OCI-LY7 (cell line): ENCODE measurements at regions not wholly inside any gene's neighbourhood (a gene's known extent, or its start where the extent isn't known, plus 50 kb on each side); places are given as distances from the start of the nearest gene placed in this dataset.

ENCODE experiments used
- BruUV-seq: library from RNA; stranded (reverse); fragments of 400-500 nt; replicated peaks from 2 replicates; lab custom pipeline; 2021; lab: Mats Ljungman, UMichigan
- CTCF ChIA-PET: fragments of 300-600 bp; sonication (Branson Sonifier 250); formaldehyde crosslinking; loops from one replicate; lab custom pipeline; 2022; ENCODE audit warnings: antibody characterized with exemption; ENCODE audit not compliant: unreplicated experiment; lab: Charles Lee
- POLR2A ChIA-PET: fragments of 300-600 bp; sonication (Branson Sonifier 250); formaldehyde crosslinking; loops from one replicate; lab custom pipeline; 2022; ENCODE audit warnings: antibody characterized with exemption; lab: Charles Lee
- DNase-seq: peaks from one replicate; pipeline ENCODE4 v3.0.0-alpha.2; 2015; ENCODE audit warnings: low spot score
- H2AFZ ChIP-seq: fragments of 200-600 bp; sonication (generic), shearing (Covaris generic); 2 replicates; pipeline ENCODE4 v1.6.1; 2014; ENCODE audit warnings: mild to moderate bottlenecking, antibody characterized with exemption, low read length, moderate library complexity
- H3K27ac ChIP-seq: fragments of 200-600 bp; sonication (generic); 2 replicates; pipeline ENCODE4 v1.5.1; 2014; ENCODE audit warnings: mixed run types, low read depth, mild to moderate bottlenecking, moderate library complexity, low read length, inconsistent platforms; ENCODE audit not compliant: poor library complexity, severe bottlenecking
- H3K36me3 ChIP-seq: fragments of 200-600 bp; sonication (generic); 2 replicates; pipeline ENCODE4 v1.6.1; 2014; ENCODE audit warnings: mild to moderate bottlenecking, antibody characterized with exemption, low read length, moderate library complexity, mixed read lengths; ENCODE audit not compliant: insufficient read depth
- H3K4me1 ChIP-seq: fragments of 200-600 bp; sonication (generic); 2 replicates; pipeline ENCODE4 v1.5.1; 2014; ENCODE audit warnings: mild to moderate bottlenecking, low read length; ENCODE audit not compliant: insufficient read depth, poor library complexity, severe bottlenecking
- H3K4me2 ChIP-seq: fragments of 200-600 bp; sonication (generic); 2 replicates; pipeline ENCODE4 v1.6.1; 2014; ENCODE audit warnings: mild to moderate bottlenecking, low read length
- H3K4me3 ChIP-seq: fragments of 200-600 bp; sonication (generic); 2 replicates; pipeline ENCODE4 v1.5.1; 2014; ENCODE audit warnings: mild to moderate bottlenecking, low read depth, low read length; ENCODE audit not compliant: poor library complexity, severe bottlenecking
- H3K79me2 ChIP-seq: fragments of 200-600 bp; sonication (generic); 2 replicates; pipeline ENCODE4 v1.6.1; 2016; ENCODE audit warnings: low read depth, mild to moderate bottlenecking, low read length, moderate library complexity, mixed read lengths; ENCODE audit not compliant: insufficient read depth
- H3K9me2 ChIP-seq: fragments of 200-600 bp; sonication (generic); 2 replicates; pipeline ENCODE4 v1.6.1; 2016; ENCODE audit warnings: mild to moderate bottlenecking, low read length, mixed read lengths; ENCODE audit not compliant: insufficient read depth
- H3K9me3 ChIP-seq: fragments of 200-600 bp; sonication (generic); 2 replicates; pipeline ENCODE4 v1.6.1; 2014; ENCODE audit warnings: mild to moderate bottlenecking, mixed run types, low read length, mixed read lengths
- H4K20me1 ChIP-seq: fragments of 200-600 bp; sonication (generic); 2 replicates; pipeline ENCODE4 v1.6.1; 2014; ENCODE audit warnings: mild to moderate bottlenecking, antibody characterized with exemption, low read length, moderate library complexity, mixed read lengths; ENCODE audit not compliant: insufficient read depth
- CTCF ChIP-seq: fragments of 200-600 bp; sonication (generic); conservative IDR thresholded peaks from 2 replicates; pipeline ENCODE4 v1.5.1; 2014; ENCODE audit warnings: mild to moderate bottlenecking, antibody characterized with exemption, low read length, moderate library complexity, mixed read lengths
- EZH2phosphoT487 ChIP-seq: fragments of 200-600 bp; sonication (generic); IDR thresholded peaks from 2 replicates; pipeline ENCODE4 v1.6.1; 2018; ENCODE audit warnings: low read depth, borderline replicate concordance, mild to moderate bottlenecking, mixed run types, antibody characterized with exemption, low read length, moderate library complexity, mixed read lengths
- intact Hi-C: fragments of 100-400 bp; cut with micrococcal nuclease; formaldehyde crosslinking; loops from one replicate; pipeline ENCODE4 v1.10.0; 2022; ENCODE audit not compliant: unreplicated experiment

- H3K9me2 ChIP-seq: no peaks in the 10 kb centered on the region
- no peak overlapping the region for H3K4me2 ChIP-seq
- ChIA-PET POLR2A (no interaction called here), CTCF (no interaction called here)
- no TSS peak for BruUV-seq
- TF ChIP-seq EZH2phosphoT487 (no peak), CTCF (no peak)
- H3K4me3 ChIP-seq: no peak overlapping the region
- no peaks in the 10 kb centered on the region for H3K79me2 ChIP-seq
- no peak overlapping the region for H3K27ac ChIP-seq
- no peaks in the 10 kb centered on the region for H3K36me3 ChIP-seq
- H3K4me1 ChIP-seq: no peaks in the 10 kb centered on the region
- no peak overlapping the region for H2AFZ ChIP-seq
- H4K20me1 ChIP-seq: no peaks in the 10 kb centered on the region
- no peaks in the 10 kb centered on the region for H3K9me3 ChIP-seq
- intact Hi-C loops: no loop called here
- DNase-seq: no peak
Observed at GRCh38 chr4:19945979-19946380, 305.7 kb upstream of the SLIT2 start.

- POLR2A ChIA-PET: no interaction called here
- H3K79me2 ChIP-seq: no peaks in the 10 kb centered on the region
- intact Hi-C loops: no loop called here
Observed at GRCh38 chr4:19945501-19945900, 306.2 kb upstream of the SLIT2 start.

GRCh38 chr4:19944806-19945205 is 306.9 kb upstream of the SLIT2 start:
- CTCF ChIA-PET: no interaction called here
- Histone ChIP-seq H4K20me1 (no peaks in the 10 kb centered on the region), H3K9me2 (no peaks in the 10 kb centered on the region; the same call in 1 of the 2 replicates), H3K36me3 (no peaks in the 10 kb centered on the region), H3K79me2 (no peaks in the 10 kb centered on the region), H3K4me3 (no peak overlapping the region), H3K9me3 (no peaks in the 10 kb centered on the region), H3K4me2 (no peak overlapping the region), H3K4me1 (no peaks in the 10 kb centered on the region), H2AFZ (no peak overlapping the region), H3K27ac (no peak overlapping the region)
- no TSS peak for BruUV-seq
- intact Hi-C loops: no loop called here
- POLR2A ChIA-PET: no interaction called here
- no peak for DNase-seq
- TF ChIP-seq CTCF (no peak), EZH2phosphoT487 (no peak)

More at GRCh38 chr4:19945501-19945900, 306.2 kb upstream of the SLIT2 start:
- TF ChIP-seq CTCF (no peak), EZH2phosphoT487 (no peak)
- H3K36me3 ChIP-seq: no peaks in the 10 kb centered on the region
- H3K9me2 ChIP-seq: no peaks in the 10 kb centered on the region
- no peak overlapping the region for H2AFZ ChIP-seq
- no peak overlapping the region for H3K4me2 ChIP-seq
- H3K4me1 ChIP-seq: no peaks in the 10 kb centered on the region
- DNase-seq: no peak
- H3K27ac ChIP-seq: no peak overlapping the region
- H3K9me3 ChIP-seq: no peaks in the 10 kb centered on the region
- BruUV-seq: no TSS peak
- H4K20me1 ChIP-seq: no peaks in the 10 kb centered on the region
- H3K4me3 ChIP-seq: no peak overlapping the region
- CTCF ChIA-PET: no interaction called here
